ENCODE measurements at regions not wholly inside any gene's neighbourhood (a gene's known extent, or its start where the extent isn't known, plus 50 kb on each side); places are given as distances from the start of the nearest gene placed in this dataset.

DNA sequence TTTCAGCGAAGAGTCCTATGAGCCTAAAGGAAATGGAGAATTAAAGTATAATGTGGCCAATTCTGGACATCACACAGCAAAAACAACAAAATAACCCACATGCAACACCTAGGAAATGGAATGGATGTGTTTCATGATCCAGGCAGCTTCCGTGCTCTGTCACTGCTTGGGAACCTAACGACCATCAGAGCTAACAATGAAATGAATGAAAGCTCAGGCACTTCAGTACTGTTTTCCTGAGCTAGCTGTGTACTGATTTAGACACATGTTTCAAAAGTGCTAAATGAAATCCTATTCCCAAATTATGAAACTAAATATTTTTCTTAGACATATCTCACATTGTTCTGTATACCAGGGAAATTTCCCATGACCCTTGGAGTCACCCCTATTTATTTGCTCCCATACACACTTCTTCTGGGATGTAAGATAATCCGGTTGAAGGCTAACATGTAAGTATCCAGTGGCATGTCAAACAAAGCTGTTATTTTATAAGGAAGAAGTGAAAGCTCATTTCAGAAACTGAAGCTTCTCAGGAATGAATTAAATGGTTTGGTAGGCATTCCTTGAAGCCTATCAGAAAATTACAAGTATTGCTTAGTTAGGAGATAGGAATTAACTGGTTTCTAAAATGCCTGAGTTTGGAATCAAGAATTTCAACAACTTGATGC lies 108.5 kb upstream of the RND3 start:
- Mint-ChIP-seq H3K27ac (no peak overlapping the region; a peak in 1 of 7 replicates), H3K9me3 (no peaks in the 10 kb centered on the region), H3K36me3 (ENCODE audit: insufficient read depth in 1 of 3, low read depth in 3 of 3) (no peaks in the 10 kb centered on the region; a peak in 1 of 7 replicates), H3K4me1 (peaks cover 0 to 10% of the 10 kb centered on the region in 2 experiments; a peak in 2 of 4 replicates), H3K4me3 (no peak overlapping the region), H3K27me3 (ENCODE audit: low read depth) (no peaks in the 10 kb centered on the region)
- H4K8ac ChIP-seq (replicated peaks; ENCODE audit: insufficient read length, low read depth, low read length), result no peak overlapping the region
- H2BK120ac ChIP-seq (ENCODE audit: low read depth, low read length, poor library complexity, severe bottlenecking), result no peak overlapping the region
- TF ChIP-seq, protein P1, sequence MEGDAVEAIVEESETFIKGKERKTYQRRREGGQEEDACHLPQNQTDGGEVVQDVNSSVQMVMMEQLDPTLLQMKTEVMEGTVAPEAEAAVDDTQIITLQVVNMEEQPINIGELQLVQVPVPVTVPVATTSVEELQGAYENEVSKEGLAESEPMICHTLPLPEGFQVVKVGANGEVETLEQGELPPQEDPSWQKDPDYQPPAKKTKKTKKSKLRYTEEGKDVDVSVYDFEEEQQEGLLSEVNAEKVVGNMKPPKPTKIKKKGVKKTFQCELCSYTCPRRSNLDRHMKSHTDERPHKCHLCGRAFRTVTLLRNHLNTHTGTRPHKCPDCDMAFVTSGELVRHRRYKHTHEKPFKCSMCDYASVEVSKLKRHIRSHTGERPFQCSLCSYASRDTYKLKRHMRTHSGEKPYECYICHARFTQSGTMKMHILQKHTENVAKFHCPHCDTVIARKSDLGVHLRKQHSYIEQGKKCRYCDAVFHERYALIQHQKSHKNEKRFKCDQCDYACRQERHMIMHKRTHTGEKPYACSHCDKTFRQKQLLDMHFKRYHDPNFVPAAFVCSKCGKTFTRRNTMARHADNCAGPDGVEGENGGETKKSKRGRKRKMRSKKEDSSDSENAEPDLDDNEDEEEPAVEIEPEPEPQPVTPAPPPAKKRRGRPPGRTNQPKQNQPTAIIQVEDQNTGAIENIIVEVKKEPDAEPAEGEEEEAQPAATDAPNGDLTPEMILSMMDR (conservative IDR thresholded peaks at IDR 0.05), result no peak
- no peaks in the 10 kb centered on the region for H3K27me3 ChIP-seq (ENCODE audit: insufficient read depth, low read length)
- H3K4me2 ChIP-seq (ENCODE audit: insufficient read depth, insufficient read length, low read length), result no peak overlapping the region
- no peaks in the 10 kb centered on the region for H3K79me1 ChIP-seq (ENCODE audit: insufficient read depth, low read depth, low read length, poor library complexity, severe bottlenecking)
- no peak overlapping the region for H3T11ph ChIP-seq (ENCODE audit: low read length)
- H3K27ac ChIP-seq (ENCODE audit: insufficient read length, low read depth, low read length), result no peak overlapping the region
- H3K56ac ChIP-seq (ENCODE audit: insufficient read length, low read depth, low read length), result no peak overlapping the region
- no peaks in the 10 kb centered on the region for H3K4me1 ChIP-seq (ENCODE audit: insufficient read depth, low read length)
- no peak overlapping the region for H2AK5ac ChIP-seq (ENCODE audit: insufficient read length, low read length)
- no peak overlapping the region for H2BK15ac ChIP-seq (ENCODE audit: low read depth, low read length)
- H3K9me3 ChIP-seq (ENCODE audit: control insufficient read depth, low read depth, low read length), result no peaks in the 10 kb centered on the region
- H3K4ac ChIP-seq (ENCODE audit: low read depth, low read length), result no peak overlapping the region
- no CpG with 5 or more reads among the region's 4 CpGs for WGBS (ENCODE audit: extremely low coverage, insufficient read length, low lambda C conversion rate)
- no peak overlapping the region for H2BK5ac ChIP-seq (ENCODE audit: insufficient read length, low read length)
- H3K9ac ChIP-seq (ENCODE audit: extremely low read depth, insufficient read length, low read length), result no peak overlapping the region
- H3K18ac ChIP-seq (ENCODE audit: insufficient read length, low read depth, low read length), result no peak overlapping the region
- no peak overlapping the region for H3K23ac ChIP-seq (ENCODE audit: insufficient read length, low read depth, low read length)
- no peak overlapping the region for H3K14ac ChIP-seq (ENCODE audit: insufficient read depth, low read length)
- no peak overlapping the region for H2BK12ac ChIP-seq (ENCODE audit: insufficient read length, low read depth, low read length)
- H4K91ac ChIP-seq (ENCODE audit: insufficient read length, low read depth, low read length), result no peak overlapping the region
- H2AFZ ChIP-seq (ENCODE audit: low read length), result no peak overlapping the region
- no peak for DNase-seq
- H4K20me1 ChIP-seq (ENCODE audit: control insufficient read depth, insufficient read depth, insufficient read length), result no peaks in the 10 kb centered on the region
- H2BK20ac ChIP-seq (ENCODE audit: low read depth, low read length, poor library complexity, severe bottlenecking), result no peak overlapping the region
- no peak overlapping the region for H4K5ac ChIP-seq (ENCODE audit: insufficient read length, low read depth, low read length)
- H3K79me2 ChIP-seq (ENCODE audit: insufficient read depth, low read length), result no peaks in the 10 kb centered on the region
- no peaks in the 10 kb centered on the region for H3K23me2 ChIP-seq (ENCODE audit: insufficient read length, low read depth, low read length, poor library complexity, severe bottlenecking)

Measured in H9 (cell line).